ENCODE measurements at regions not wholly inside any gene's neighbourhood (a gene's known extent, or its start where the extent isn't known, plus 50 kb on each side); places are given as distances from the start of the nearest gene placed in this dataset.

GRCh38 chr5:130705368-130705767, 459.7 kb downstream of the HINT1 start:
- no peak for DNase-seq (ENCODE audit: low read depth)
- no peak for TF ChIP-seq MAX (IDR thresholded peaks at IDR 0.05; ENCODE audit: low read depth, low read length)
- no peak for TF ChIP-seq MYC (IDR thresholded peaks at IDR 0.05; ENCODE audit: low read depth, low read length)
- no peak for TF ChIP-seq CTCF (IDR thresholded peaks at IDR 0.05; ENCODE audit: low read depth, low read length)
- TF ChIP-seq POLR2A (IDR thresholded peaks at IDR 0.05; ENCODE audit: extremely low read depth, insufficient read length): no peak
- no peak overlapping the region for H3K4me3 ChIP-seq (ENCODE audit: low read depth, low read length)

GRCh38 chr5:130693509-130693908, 471.5 kb downstream of the HINT1 start:
- H3K4me3 ChIP-seq (ENCODE audit: low read depth, low read length): no peak overlapping the region
- no peak for DNase-seq (ENCODE audit: low read depth)

GRCh38 chr5:130692770-130693169, 472.3 kb downstream of the HINT1 start:
- no peak for TF ChIP-seq MAX (IDR thresholded peaks at IDR 0.05; ENCODE audit: low read depth, low read length)
- TF ChIP-seq MYC (IDR thresholded peaks at IDR 0.05; ENCODE audit: low read depth, low read length): no peak
- no peak for TF ChIP-seq CTCF (IDR thresholded peaks at IDR 0.05; ENCODE audit: low read depth, low read length)
- no peak for TF ChIP-seq POLR2A (IDR thresholded peaks at IDR 0.05; ENCODE audit: extremely low read depth, insufficient read length)
- no peak for DNase-seq (ENCODE audit: low read depth)
- no peak overlapping the region for H3K4me3 ChIP-seq (ENCODE audit: low read depth, low read length)

More at GRCh38 chr5:130693509-130693908, 471.5 kb downstream of the HINT1 start:
- TF ChIP-seq POLR2A (IDR thresholded peaks at IDR 0.05; ENCODE audit: extremely low read depth, insufficient read length): no peak
- TF ChIP-seq MAX (IDR thresholded peaks at IDR 0.05; ENCODE audit: low read depth, low read length): no peak
- no peak for TF ChIP-seq MYC (IDR thresholded peaks at IDR 0.05; ENCODE audit: low read depth, low read length)
- no peak for TF ChIP-seq CTCF (IDR thresholded peaks at IDR 0.05; ENCODE audit: low read depth, low read length)

GRCh38 chr5:130689831-130690230, 475.2 kb downstream of the HINT1 start:
- no peak for TF ChIP-seq MAX (IDR thresholded peaks at IDR 0.05; ENCODE audit: low read depth, low read length)
- H3K4me3 ChIP-seq (ENCODE audit: low read depth, low read length): no peak overlapping the region
- DNase-seq (ENCODE audit: low read depth): no peak

- TF ChIP-seq MYC (IDR thresholded peaks at IDR 0.05; ENCODE audit: low read depth, low read length) (no peak), POLR2A (IDR thresholded peaks at IDR 0.05; ENCODE audit: extremely low read depth, insufficient read length) (no peak), CTCF (IDR thresholded peaks at IDR 0.05; ENCODE audit: low read depth, low read length) (no peak), MAX (IDR thresholded peaks at IDR 0.05; ENCODE audit: low read depth, low read length) (no peak)
- H3K4me3 ChIP-seq (ENCODE audit: low read depth, low read length): no peak overlapping the region
- DNase-seq (ENCODE audit: low read depth): no peak
Measured at GRCh38 chr5:130687085-130687733, 477.8 kb downstream of the HINT1 start.

- H3K4me3 ChIP-seq (ENCODE audit: low read depth, low read length): no peak overlapping the region
- DNase-seq (ENCODE audit: low read depth): no peak
- no peak for TF ChIP-seq MAX (IDR thresholded peaks at IDR 0.05; ENCODE audit: low read depth, low read length)
- TF ChIP-seq CTCF (IDR thresholded peaks at IDR 0.05; ENCODE audit: low read depth, low read length): no peak
- no peak for TF ChIP-seq MYC (IDR thresholded peaks at IDR 0.05; ENCODE audit: low read depth, low read length)
- TF ChIP-seq POLR2A (IDR thresholded peaks at IDR 0.05; ENCODE audit: extremely low read depth, insufficient read length): no peak
Measured at GRCh38 chr5:130678637-130679036, 486.4 kb downstream of the HINT1 start.
